K562 (cell line): ENCODE measurements at regions not wholly inside any gene's neighbourhood (a gene's known extent, or its start where the extent isn't known, plus 50 kb on each side); places are given as distances from the start of the nearest gene placed in this dataset.

Experiments
- ATAC-seq: fragments of 200-7000 bp; cut with Tn5 transposase; 3 replicates; pipeline ENCODE4 v1.9.1; 2020; ENCODE audit warnings: moderate library complexity
- BruUV-seq: library from RNA; stranded (reverse); fragments of 400-500 nt; replicated peaks from 2 replicates; lab custom pipeline; 2021; lab: Mats Ljungman, UMichigan
- CTCF ChIA-PET: fragments of 300-600 bp; formaldehyde crosslinking; extraction: SDS; loops from one replicate; lab custom pipeline; 2021; ENCODE audit warnings: low intra/inter-chr PET ratio; lab: Yijun Ruan, JAX
- POLR2A ChIA-PET: fragments of 300-600, 350-650 bp; sonication (Branson Sonifier 250); formaldehyde crosslinking; extraction: SDS; loops from one replicate; lab custom pipeline; 2021; ENCODE audit warnings: antibody characterized with exemption, inconsistent platforms; lab: Yijun Ruan, JAX
- DNase-seq, 4 experiments: peaks; one replicate each; pipeline versions ENCODE4 v3.0.0 to v3.0.0-alpha.2; 2011 to 2018; ENCODE audit warnings: low spot score in 3 of 4, mixed read lengths in 3 of 4; ENCODE audit errors: extremely low read depth in 1 of 4
- FAIRE-seq: peaks from 2 replicates; lab custom pipeline; 2011; peaks lifted over from hg19 to GRCh38; lab: Jason Lieb, UNC
- H2AFZ ChIP-seq: 2 replicates; pipeline ENCODE4 v1.6.0; 2011; ENCODE audit warnings: low read depth, low read length, control low read depth, inconsistent platforms
- H3K27ac ChIP-seq: fragments of 200-600 bp; 3 replicates; pipeline ENCODE4 v1.8.0; 2011; ENCODE audit warnings: low read depth, mild to moderate bottlenecking, control low read depth, inconsistent platforms, low read length, moderate library complexity, mixed read lengths; ENCODE audit errors: extremely low read depth
- H3K27me3 ChIP-seq, 2 experiments: fragments of 300-600 bp in 1 of 2; 2 replicates in 1 of 2; 3 replicates in 1 of 2; pipeline versions ENCODE4 v1.6.0 to v1.8.0; 2011; ENCODE audit warnings: inconsistent platforms in 2 of 2, low read length in 2 of 2, mild to moderate bottlenecking in 1 of 2, mixed read lengths in 1 of 2, moderate library complexity in 1 of 2; ENCODE audit not compliant: control insufficient read depth in 2 of 2, insufficient read depth in 2 of 2
- H3K36me3 ChIP-seq: fragments of 300-600 bp; 3 replicates; pipeline ENCODE4 v1.8.0; 2011; ENCODE audit warnings: mild to moderate bottlenecking, low read length, inconsistent platforms; ENCODE audit not compliant: control insufficient read depth, insufficient read depth
- H3K4me1 ChIP-seq, 2 experiments: fragments of 200-600 bp in 1 of 2; replicated peaks in 1 of 2; 2 replicates in 1 of 2; 3 replicates in 1 of 2; pipeline versions ENCODE4 v1.5.1 to v1.8.0; 2011; ENCODE audit warnings: inconsistent platforms in 2 of 2, low read length in 2 of 2, mild to moderate bottlenecking in 1 of 2, mixed read lengths in 1 of 2, moderate library complexity in 1 of 2; ENCODE audit not compliant: control insufficient read depth in 2 of 2, insufficient read depth in 2 of 2
- H3K4me2 ChIP-seq: 2 replicates; pipeline ENCODE4 v1.6.1; 2011; ENCODE audit warnings: low read length, control low read depth, inconsistent platforms, mixed read lengths; ENCODE audit not compliant: insufficient read depth
- H3K4me3 ChIP-seq: fragments of 200-600 bp; sonication (generic), shearing (Covaris generic); 2 replicates; pipeline ENCODE4 v1.5.1; 2016; ENCODE audit warnings: control low read depth, inconsistent platforms
- H3K79me2 ChIP-seq: fragments of 200-600 bp; 3 replicates; pipeline ENCODE4 v1.8.0; 2011; ENCODE audit warnings: low read length, inconsistent platforms; ENCODE audit not compliant: control insufficient read depth, insufficient read depth
- H3K9ac ChIP-seq, 2 experiments: 2 replicates each; pipeline versions ENCODE4 v1.6.0 to v1.6.1; 2011; ENCODE audit warnings: low read depth in 2 of 2, low read length in 2 of 2, control low read depth in 1 of 2, inconsistent platforms in 1 of 2, mild to moderate bottlenecking in 1 of 2, mixed read lengths in 1 of 2; ENCODE audit not compliant: insufficient read depth in 1 of 2
- H3K9me1 ChIP-seq: one replicate; pipeline ENCODE4 v1.6.0; 2011; ENCODE audit warnings: inconsistent platforms, mild to moderate bottlenecking, low read length, moderate library complexity; ENCODE audit not compliant: control insufficient read depth, insufficient read depth
- H3K9me3 ChIP-seq: replicated peaks from 2 replicates; pipeline ENCODE4 v1.5.1; 2011; ENCODE audit warnings: low read depth, low read length, inconsistent platforms; ENCODE audit not compliant: control insufficient read depth, insufficient read depth
- H4K20me1 ChIP-seq: replicated peaks from 2 replicates; pipeline ENCODE4 v1.6.1; 2011; ENCODE audit warnings: low read length, inconsistent platforms, mixed read lengths; ENCODE audit not compliant: control insufficient read depth, insufficient read depth
- ARHGAP35 ChIP-seq: fragments of 450-650 bp; IDR thresholded peaks from 2 replicates; pipeline ENCODE4 v1.6.1; 2018; ENCODE audit not compliant: partially characterized antibody
- BRD4 ChIP-seq: fragments of 200-600 bp; sonication (generic); IDR thresholded peaks from 2 replicates; pipeline ENCODE4 v1.6.1; 2017; ENCODE audit warnings: inconsistent platforms
- CHD1 ChIP-seq: fragments of 200-600 bp; sonication (generic); IDR thresholded peaks from one replicate; pipeline ENCODE4 v1.6.1; 2012; ENCODE audit warnings: mild to moderate bottlenecking, moderate library complexity, low read length, inconsistent platforms
- CREBBP ChIP-seq: IDR thresholded peaks from one replicate; pipeline ENCODE4 v1.6.1; 2012; ENCODE audit warnings: low read depth, mild to moderate bottlenecking, control low read depth, inconsistent platforms, low read length
- ELF1 ChIP-seq: fragments of 200-800 bp; sonication (Bioruptor generic); IDR thresholded peaks from 2 replicates; pipeline ENCODE4 v1.6.1; 2016; ENCODE audit warnings: missing genetic modification characterization, missing compliant biosample characterization
- GABPA ChIP-seq: fragments of 200-800 bp; sonication (Bioruptor generic); conservative IDR thresholded peaks from 2 replicates; pipeline ENCODE4 v1.6.1; 2016; ENCODE audit warnings: low read depth, missing genetic modification characterization, missing compliant biosample characterization
- JUND ChIP-seq, 2 experiments: IDR thresholded peaks; 2 replicates in 1 of 2; 3 replicates in 1 of 2; pipeline ENCODE4 v1.6.1; 2011; ENCODE audit warnings: borderline replicate concordance in 2 of 2, low read depth in 2 of 2, low read length in 2 of 2, improper control_type of control experiment in 1 of 2, missing biosample characterization in 1 of 2, missing genetic modification characterization in 1 of 2, missing genetic modification reagents in 1 of 2
- MGA ChIP-seq: fragments of 450-650 bp; IDR thresholded peaks from 2 replicates; pipeline ENCODE4 v1.6.1; 2016; ENCODE audit warnings: mild to moderate bottlenecking, moderate library complexity
- XRCC3 ChIP-seq: fragments of 450-650 bp; IDR thresholded peaks from 2 replicates; pipeline ENCODE4 v1.6.1; 2017; ENCODE audit warnings: mild to moderate bottlenecking, moderate library complexity
- ZNF263 ChIP-seq: sonication (generic); formaldehyde crosslinking; IDR thresholded peaks from 2 replicates; pipeline ENCODE4 v1.8.0; 2022; ENCODE audit warnings: mild to moderate bottlenecking, missing genetic modification reagents, borderline replicate concordance
- ZNF695 ChIP-seq: fragments of 450-650 bp; formaldehyde crosslinking; IDR thresholded peaks from 2 replicates; pipeline ENCODE4 v1.4.0; 2020; ENCODE audit warnings: mild to moderate bottlenecking, moderate library complexity
- ZNF766 ChIP-seq: fragments of 200-800 bp; sonication (Bioruptor generic); conservative IDR thresholded peaks from 2 replicates; pipeline ENCODE4 v1.6.1; 2016; ENCODE audit warnings: missing genetic modification characterization, missing compliant biosample characterization
- WGBS: fragments of 100-300 bp; shearing (Covaris generic); methylation state at CpG from one replicate; pipeline ENCODE4 v1.1.6; 2016; ENCODE audit warnings: low coverage, mixed read lengths; ENCODE audit not compliant: insufficient coverage; ENCODE audit errors: missing lambda C conversion rate; 5-methylcytosine and 5-hydroxymethylcytosine counted together
- in situ Hi-C: fragments of 300-500 bp; cut with MboI; formaldehyde crosslinking; loops from 4 replicates; pipeline ENCODE4 v1.15.0; 2018; ENCODE audit warnings: inconsistent platforms, mixed read lengths
- intact Hi-C: fragments of 100-400 bp; cut with micrococcal nuclease; formaldehyde crosslinking; loops from 2 replicates; pipeline ENCODE4 v1.14.2; 2022

GRCh38 chr22:47337161-47337621 lies 574.7 kb downstream of the TBC1D22A start:
- H3K27ac ChIP-seq, result no peak overlapping the region
- BruUV-seq, result no TSS peak
- H3K9me1 ChIP-seq, result no peaks in the 10 kb centered on the region
- no peaks in the 10 kb centered on the region for H3K36me3 ChIP-seq
- no peak overlapping the region for H3K4me2 ChIP-seq
- no peaks in the 10 kb centered on the region for H3K79me2 ChIP-seq
- no peaks in the 10 kb centered on the region for H4K20me1 ChIP-seq
- no peak overlapping the region for H3K9ac ChIP-seq
- no peaks in the 10 kb centered on the region for H3K4me1 ChIP-seq
- no peak overlapping the region for H3K4me3 ChIP-seq
- peaks cover 0 to 9% of the 10 kb centered on the region in 2 experiments; a peak in 1 of 5 replicates for H3K27me3 ChIP-seq
- ChIA-PET CTCF (no interaction called here), POLR2A (no interaction called here)
- WGBS, result 8% methylated on average over 8 of the region's 8 CpGs
- H3K9me3 ChIP-seq, result no peaks in the 10 kb centered on the region
- FAIRE-seq, result no peak
- ATAC-seq, result no peak
- intact Hi-C loops, result no loop called here
- DNase-seq, result peak in 2 of 4 experiments; percentile 4 to 9
- in situ Hi-C loops, result no loop called here
- peak overlapping the region; percentile 65; the same call in 1 of the 2 replicates for H2AFZ ChIP-seq
- TF ChIP-seq ARHGAP35, result no peak
- no peak for TF ChIP-seq CHD1
- TF ChIP-seq ZNF695 (CRISPR knock-in tag), result no peak
- 0 out of 2 replicates have a peak, but pooled peaks have one; percentile 23 for TF ChIP-seq ZNF766
- no peak for TF ChIP-seq BRD4
- TF ChIP-seq XRCC3, result no peak
- TF ChIP-seq JUND (IDR thresholded peaks at IDR 0.05; ENCODE audit: borderline replicate concordance, low read depth, low read length), result 0 out of 2 replicates have a peak, but pooled peaks have one; percentile 14
- TF ChIP-seq JUND (tag; IDR thresholded peaks at IDR 0.05; ENCODE audit: borderline replicate concordance, low read depth, low read length), result peak; percentile 31; the same call in 1 of the 3 replicates
- no peak for TF ChIP-seq CREBBP
- peak; percentile 63 for TF ChIP-seq ELF1
- 0 out of 2 replicates have a peak, but pooled peaks have one; percentile 25 for TF ChIP-seq GABPA (tag)
- no peak for TF ChIP-seq ZNF263 (CRISPR knock-in tag)
- no peak for TF ChIP-seq MGA
